MM.1S (cell line): ENCODE measurements at regions not wholly inside any gene's neighbourhood (a gene's known extent, or its start where the extent isn't known, plus 50 kb on each side); places are given as distances from the start of the nearest gene placed in this dataset.

Source experiments
- CTCF ChIP-seq: fragments of 300-600 bp; sonication (generic); IDR thresholded peaks from 2 replicates; pipeline ENCODE4 v1.5.1; 2016; ENCODE audit warnings: antibody characterized with exemption, low read length, mixed read lengths
- EZH2 ChIP-seq: fragments of 300-600 bp; sonication (generic); optimal IDR thresholded peaks from 2 replicates; pipeline ENCODE3; 2017; ENCODE audit warnings: low read depth, mild to moderate bottlenecking, antibody characterized with exemption, low read length, mixed read lengths

GRCh38 chr2:150135223-150135883 lies 352.1 kb downstream of the RND3 start:
- TF ChIP-seq CTCF: no peak
- no peak for TF ChIP-seq EZH2
